ENCODE measurements at regions not wholly inside any gene's neighbourhood (a gene's known extent, or its start where the extent isn't known, plus 50 kb on each side); places are given as distances from the start of the nearest gene placed in this dataset.

DNA sequence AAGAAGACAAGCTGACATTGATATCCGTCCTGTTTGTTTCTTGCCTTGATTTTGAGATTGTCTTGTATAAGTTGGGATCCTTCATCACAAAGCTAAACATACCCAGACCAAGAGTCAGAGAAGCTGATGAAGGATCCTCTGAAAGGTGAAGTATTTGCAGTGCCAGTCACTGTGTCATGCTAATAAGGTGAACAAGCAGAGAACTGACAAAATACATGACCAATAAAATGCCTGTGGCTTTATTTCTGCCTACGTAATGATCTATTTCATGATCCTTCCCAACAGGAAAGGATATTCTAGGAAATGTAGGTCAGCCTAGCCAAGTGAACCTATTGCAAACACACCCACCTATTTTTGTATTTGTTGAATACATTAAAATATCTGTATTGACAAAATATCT lies 351.3 kb upstream of the CDH9 start:
- TF ChIP-seq, protein P1, sequence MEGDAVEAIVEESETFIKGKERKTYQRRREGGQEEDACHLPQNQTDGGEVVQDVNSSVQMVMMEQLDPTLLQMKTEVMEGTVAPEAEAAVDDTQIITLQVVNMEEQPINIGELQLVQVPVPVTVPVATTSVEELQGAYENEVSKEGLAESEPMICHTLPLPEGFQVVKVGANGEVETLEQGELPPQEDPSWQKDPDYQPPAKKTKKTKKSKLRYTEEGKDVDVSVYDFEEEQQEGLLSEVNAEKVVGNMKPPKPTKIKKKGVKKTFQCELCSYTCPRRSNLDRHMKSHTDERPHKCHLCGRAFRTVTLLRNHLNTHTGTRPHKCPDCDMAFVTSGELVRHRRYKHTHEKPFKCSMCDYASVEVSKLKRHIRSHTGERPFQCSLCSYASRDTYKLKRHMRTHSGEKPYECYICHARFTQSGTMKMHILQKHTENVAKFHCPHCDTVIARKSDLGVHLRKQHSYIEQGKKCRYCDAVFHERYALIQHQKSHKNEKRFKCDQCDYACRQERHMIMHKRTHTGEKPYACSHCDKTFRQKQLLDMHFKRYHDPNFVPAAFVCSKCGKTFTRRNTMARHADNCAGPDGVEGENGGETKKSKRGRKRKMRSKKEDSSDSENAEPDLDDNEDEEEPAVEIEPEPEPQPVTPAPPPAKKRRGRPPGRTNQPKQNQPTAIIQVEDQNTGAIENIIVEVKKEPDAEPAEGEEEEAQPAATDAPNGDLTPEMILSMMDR (IDR thresholded peaks at IDR 0.05), result no peak
- no peak for TF ChIP-seq POLR2A (IDR thresholded peaks at IDR 0.05)

Measured in testis (tissue), 2 donors.